ENCODE measurements at regions not wholly inside any gene's neighbourhood (a gene's known extent, or its start where the extent isn't known, plus 50 kb on each side); places are given as distances from the start of the nearest gene placed in this dataset.

DNA sequence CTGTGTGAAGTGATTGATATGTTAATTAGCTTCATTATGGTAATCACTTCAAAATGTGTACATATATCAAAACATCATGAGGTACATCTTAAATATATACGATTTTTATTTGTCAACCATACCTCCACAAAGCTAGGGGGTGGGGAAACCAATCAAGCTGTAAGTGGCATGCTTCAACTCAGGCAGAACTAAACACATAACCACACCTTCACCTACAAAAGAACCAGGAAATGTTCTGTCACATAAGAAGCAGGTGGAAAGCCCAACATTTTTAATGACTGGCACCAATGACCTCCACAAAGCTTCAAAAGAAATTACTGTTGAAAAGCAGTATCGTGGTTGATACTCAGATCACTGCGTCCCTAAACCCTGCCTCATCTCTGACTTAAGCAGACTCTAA, 867.7 kb upstream of the EEF2KMT start:
- H3K9me3 ChIP-seq (ENCODE audit: control insufficient read depth, insufficient read depth, low read length), result no peaks in the 10 kb centered on the region
- no peaks in the 10 kb centered on the region for H3K4me1 ChIP-seq (ENCODE audit: control insufficient read depth, low read length)
- no peaks in the 10 kb centered on the region for H3K36me3 ChIP-seq (ENCODE audit: control insufficient read depth, low read length)
- H4K20me1 ChIP-seq (ENCODE audit: control insufficient read depth, insufficient read depth, low read depth, low read length), result no peaks in the 10 kb centered on the region
- no peak for TF ChIP-seq EZH2phosphoT487 (IDR thresholded peaks at IDR 0.05; ENCODE audit: borderline replicate concordance, low read length)
- TF ChIP-seq, protein P1, sequence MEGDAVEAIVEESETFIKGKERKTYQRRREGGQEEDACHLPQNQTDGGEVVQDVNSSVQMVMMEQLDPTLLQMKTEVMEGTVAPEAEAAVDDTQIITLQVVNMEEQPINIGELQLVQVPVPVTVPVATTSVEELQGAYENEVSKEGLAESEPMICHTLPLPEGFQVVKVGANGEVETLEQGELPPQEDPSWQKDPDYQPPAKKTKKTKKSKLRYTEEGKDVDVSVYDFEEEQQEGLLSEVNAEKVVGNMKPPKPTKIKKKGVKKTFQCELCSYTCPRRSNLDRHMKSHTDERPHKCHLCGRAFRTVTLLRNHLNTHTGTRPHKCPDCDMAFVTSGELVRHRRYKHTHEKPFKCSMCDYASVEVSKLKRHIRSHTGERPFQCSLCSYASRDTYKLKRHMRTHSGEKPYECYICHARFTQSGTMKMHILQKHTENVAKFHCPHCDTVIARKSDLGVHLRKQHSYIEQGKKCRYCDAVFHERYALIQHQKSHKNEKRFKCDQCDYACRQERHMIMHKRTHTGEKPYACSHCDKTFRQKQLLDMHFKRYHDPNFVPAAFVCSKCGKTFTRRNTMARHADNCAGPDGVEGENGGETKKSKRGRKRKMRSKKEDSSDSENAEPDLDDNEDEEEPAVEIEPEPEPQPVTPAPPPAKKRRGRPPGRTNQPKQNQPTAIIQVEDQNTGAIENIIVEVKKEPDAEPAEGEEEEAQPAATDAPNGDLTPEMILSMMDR (IDR thresholded peaks at IDR 0.05; ENCODE audit: low read depth, low read length, poor library complexity, severe bottlenecking), result no peak
- H3K27me3 ChIP-seq (ENCODE audit: control insufficient read depth, low read length), result no peaks in the 10 kb centered on the region
- no peaks in the 10 kb centered on the region for H3F3A ChIP-seq (ENCODE audit: control insufficient read depth, insufficient read depth)
- no peaks in the 10 kb centered on the region for H3K9me2 ChIP-seq (replicated peaks; ENCODE audit: control insufficient read depth, low read length)
- no peak overlapping the region for H3K27ac ChIP-seq (ENCODE audit: low read depth, low read length)
- no peaks in the 10 kb centered on the region for H3K79me2 ChIP-seq (ENCODE audit: control insufficient read depth, low read length)
- no peak overlapping the region for H3K4me3 ChIP-seq (ENCODE audit: low read length)
- H3K4me2 ChIP-seq (ENCODE audit: low read length), result no peak overlapping the region

DNA sequence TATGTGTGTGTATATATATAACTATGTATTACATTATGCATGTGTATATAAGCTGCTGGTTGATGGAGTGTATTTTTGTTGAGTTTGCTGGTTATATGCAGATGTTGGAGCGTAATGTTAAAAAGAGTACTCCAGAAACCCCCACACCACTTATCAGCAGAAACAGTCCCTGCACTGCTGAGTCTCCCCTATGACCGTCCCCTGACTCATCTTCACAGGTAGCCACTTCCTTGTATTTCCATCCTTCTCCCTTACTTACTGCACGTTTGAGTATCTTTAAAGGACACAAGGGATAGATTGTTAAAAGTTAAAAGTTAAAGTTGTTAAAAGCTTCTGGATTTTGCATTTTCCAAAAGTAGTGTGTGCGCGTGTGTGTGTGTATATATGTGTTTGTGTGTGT, 853.9 kb upstream of the EEF2KMT start:
- Histone ChIP-seq H3F3A (ENCODE audit: control insufficient read depth, insufficient read depth) (no peaks in the 10 kb centered on the region), H3K27ac (ENCODE audit: low read depth, low read length) (no peak overlapping the region), H3K79me2 (ENCODE audit: control insufficient read depth, low read length) (no peaks in the 10 kb centered on the region), H3K4me3 (ENCODE audit: low read length) (no peak overlapping the region), H3K27me3 (ENCODE audit: control insufficient read depth, low read length) (no peaks in the 10 kb centered on the region), H3K9me3 (ENCODE audit: control insufficient read depth, insufficient read depth, low read length) (no peaks in the 10 kb centered on the region), H3K36me3 (ENCODE audit: control insufficient read depth, low read length) (no peaks in the 10 kb centered on the region), H3K4me2 (ENCODE audit: low read length) (no peak overlapping the region), H3K4me1 (ENCODE audit: control insufficient read depth, low read length) (no peaks in the 10 kb centered on the region), H4K20me1 (ENCODE audit: control insufficient read depth, insufficient read depth, low read depth, low read length) (no peaks in the 10 kb centered on the region), H3K9me2 (replicated peaks; ENCODE audit: control insufficient read depth, low read length) (no peaks in the 10 kb centered on the region)
- TF ChIP-seq, protein P1 (IDR thresholded peaks at IDR 0.05; ENCODE audit: low read depth, low read length, poor library complexity, severe bottlenecking), result no peak
- TF ChIP-seq EZH2phosphoT487 (IDR thresholded peaks at IDR 0.05; ENCODE audit: borderline replicate concordance, low read length), result no peak

DNA sequence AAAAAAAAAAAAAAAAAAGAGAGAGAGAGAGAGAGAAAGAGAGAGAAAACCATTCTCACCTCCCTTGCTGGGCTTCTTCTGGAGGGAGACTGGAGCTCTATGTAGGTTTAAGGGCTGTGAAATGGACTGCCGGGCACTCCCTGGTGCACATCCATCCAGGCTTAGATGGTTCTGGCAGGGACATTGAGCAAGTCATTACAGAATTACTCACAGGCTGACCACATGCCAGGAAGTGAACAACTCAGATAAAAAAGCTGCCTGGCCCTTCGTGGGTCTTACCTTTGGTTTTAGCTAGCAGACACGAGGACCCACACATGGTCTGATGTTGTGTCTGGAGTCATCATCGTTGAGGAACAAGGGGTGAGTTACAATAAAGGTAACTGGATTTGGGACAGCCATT, 847.4 kb upstream of the EEF2KMT start:
- Histone ChIP-seq H3K4me3 (ENCODE audit: low read length) (no peak overlapping the region), H3K27me3 (ENCODE audit: control insufficient read depth, low read length) (no peaks in the 10 kb centered on the region), H3K4me1 (ENCODE audit: control insufficient read depth, low read length) (no peaks in the 10 kb centered on the region), H4K20me1 (ENCODE audit: control insufficient read depth, insufficient read depth, low read depth, low read length) (no peaks in the 10 kb centered on the region), H3K27ac (ENCODE audit: low read depth, low read length) (no peak overlapping the region), H3K79me2 (ENCODE audit: control insufficient read depth, low read length) (no peaks in the 10 kb centered on the region), H3K9me3 (ENCODE audit: control insufficient read depth, insufficient read depth, low read length) (no peaks in the 10 kb centered on the region), H3K9me2 (replicated peaks; ENCODE audit: control insufficient read depth, low read length) (no peaks in the 10 kb centered on the region), H3F3A (ENCODE audit: control insufficient read depth, insufficient read depth) (no peaks in the 10 kb centered on the region), H3K36me3 (ENCODE audit: control insufficient read depth, low read length) (no peaks in the 10 kb centered on the region), H3K4me2 (ENCODE audit: low read length) (no peak overlapping the region)
- TF ChIP-seq EZH2phosphoT487 (IDR thresholded peaks at IDR 0.05; ENCODE audit: borderline replicate concordance, low read length), result no peak
- TF ChIP-seq, protein P1 (IDR thresholded peaks at IDR 0.05; ENCODE audit: low read depth, low read length, poor library complexity, severe bottlenecking), result no peak

DNA sequence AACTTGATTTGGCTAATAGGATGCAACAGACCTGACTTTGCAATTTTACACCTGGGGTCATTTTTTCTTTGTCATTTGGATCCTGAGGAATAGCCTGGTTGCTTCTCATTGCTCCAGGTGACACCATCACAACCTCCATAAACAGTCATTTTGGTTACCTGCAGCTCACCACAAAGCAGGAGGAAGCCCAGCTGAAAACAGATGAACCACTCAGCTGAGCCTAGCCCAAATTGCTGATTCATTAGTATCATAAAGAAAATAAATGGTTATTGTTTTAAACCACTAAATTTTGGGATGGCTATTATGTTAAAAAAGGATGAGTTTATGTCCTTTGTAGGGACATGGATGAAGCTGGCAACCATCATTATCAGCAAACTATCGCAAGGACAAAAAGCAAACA, 841.0 kb upstream of the EEF2KMT start:
- H3K4me2 ChIP-seq (ENCODE audit: low read length), result no peak overlapping the region
- H3K9me3 ChIP-seq (ENCODE audit: control insufficient read depth, insufficient read depth, low read length), result no peaks in the 10 kb centered on the region; the same call in 1 of the 2 replicates
- no peaks in the 10 kb centered on the region for H3K36me3 ChIP-seq (ENCODE audit: control insufficient read depth, low read length)
- no peak overlapping the region for H3K4me3 ChIP-seq (ENCODE audit: low read length)
- no peaks in the 10 kb centered on the region for H3F3A ChIP-seq (ENCODE audit: control insufficient read depth, insufficient read depth)
- H3K4me1 ChIP-seq (ENCODE audit: control insufficient read depth, low read length), result no peaks in the 10 kb centered on the region
- TF ChIP-seq, protein P1 (IDR thresholded peaks at IDR 0.05; ENCODE audit: low read depth, low read length, poor library complexity, severe bottlenecking), result no peak
- no peak for TF ChIP-seq EZH2phosphoT487 (IDR thresholded peaks at IDR 0.05; ENCODE audit: borderline replicate concordance, low read length)
- no peaks in the 10 kb centered on the region for H4K20me1 ChIP-seq (ENCODE audit: control insufficient read depth, insufficient read depth, low read depth, low read length)
- no peaks in the 10 kb centered on the region for H3K9me2 ChIP-seq (replicated peaks; ENCODE audit: control insufficient read depth, low read length)
- no peaks in the 10 kb centered on the region for H3K79me2 ChIP-seq (ENCODE audit: control insufficient read depth, low read length)
- no peak overlapping the region for H3K27ac ChIP-seq (ENCODE audit: low read depth, low read length)
- H3K27me3 ChIP-seq (ENCODE audit: control insufficient read depth, low read length), result no peaks in the 10 kb centered on the region
